C4-2B (cell line): ENCODE measurements at regions not wholly inside any gene's neighbourhood (a gene's known extent, or its start where the extent isn't known, plus 50 kb on each side); places are given as distances from the start of the nearest gene placed in this dataset.

Source experiments
- ZFX ChIP-seq: fragments of 450-650 bp; IDR thresholded peaks from 2 replicates; pipeline ENCODE4 v1.6.1; 2017
- TF ChIP-seq, protein P1 (sequence below): fragments of 450-650 bp; conservative IDR thresholded peaks from 2 replicates; pipeline ENCODE4 v1.5.1; 2017; ENCODE audit warnings: mild to moderate bottlenecking

- TF ChIP-seq, protein P1, sequence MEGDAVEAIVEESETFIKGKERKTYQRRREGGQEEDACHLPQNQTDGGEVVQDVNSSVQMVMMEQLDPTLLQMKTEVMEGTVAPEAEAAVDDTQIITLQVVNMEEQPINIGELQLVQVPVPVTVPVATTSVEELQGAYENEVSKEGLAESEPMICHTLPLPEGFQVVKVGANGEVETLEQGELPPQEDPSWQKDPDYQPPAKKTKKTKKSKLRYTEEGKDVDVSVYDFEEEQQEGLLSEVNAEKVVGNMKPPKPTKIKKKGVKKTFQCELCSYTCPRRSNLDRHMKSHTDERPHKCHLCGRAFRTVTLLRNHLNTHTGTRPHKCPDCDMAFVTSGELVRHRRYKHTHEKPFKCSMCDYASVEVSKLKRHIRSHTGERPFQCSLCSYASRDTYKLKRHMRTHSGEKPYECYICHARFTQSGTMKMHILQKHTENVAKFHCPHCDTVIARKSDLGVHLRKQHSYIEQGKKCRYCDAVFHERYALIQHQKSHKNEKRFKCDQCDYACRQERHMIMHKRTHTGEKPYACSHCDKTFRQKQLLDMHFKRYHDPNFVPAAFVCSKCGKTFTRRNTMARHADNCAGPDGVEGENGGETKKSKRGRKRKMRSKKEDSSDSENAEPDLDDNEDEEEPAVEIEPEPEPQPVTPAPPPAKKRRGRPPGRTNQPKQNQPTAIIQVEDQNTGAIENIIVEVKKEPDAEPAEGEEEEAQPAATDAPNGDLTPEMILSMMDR, result no peak
- TF ChIP-seq ZFX, result no peak
These were observed 1111.9 kb upstream of the GYPC start for GRCh38 chr2:125543968-125544514.
